HL-60 (cell line): ENCODE measurements at regions not wholly inside any gene's neighbourhood (a gene's known extent, or its start where the extent isn't known, plus 50 kb on each side); places are given as distances from the start of the nearest gene placed in this dataset.

Experiments
- GABPA ChIP-seq: IDR thresholded peaks from 2 replicates; pipeline ENCODE4 v1.6.1; 2012; ENCODE audit warnings: low read depth
- POLR2AphosphoS5 ChIP-seq: IDR thresholded peaks from 2 replicates; pipeline ENCODE4 v1.6.1; 2012; ENCODE audit warnings: low read depth
- TF ChIP-seq, protein P1 (sequence below): IDR thresholded peaks from one replicate; pipeline ENCODE4 v1.5.1; 2011; ENCODE audit warnings: low read length, control low read depth, inconsistent platforms; ENCODE audit not compliant: insufficient read depth
- TF ChIP-seq, protein P2 (sequence below): IDR thresholded peaks from 2 replicates; pipeline ENCODE4 v1.6.1; 2012; ENCODE audit warnings: low read depth; ENCODE audit not compliant: insufficient replicate concordance

GRCh38 chrX:80098038-80098437 is 83.5 kb downstream of the TBX22 start:
- TF ChIP-seq, protein P1, sequence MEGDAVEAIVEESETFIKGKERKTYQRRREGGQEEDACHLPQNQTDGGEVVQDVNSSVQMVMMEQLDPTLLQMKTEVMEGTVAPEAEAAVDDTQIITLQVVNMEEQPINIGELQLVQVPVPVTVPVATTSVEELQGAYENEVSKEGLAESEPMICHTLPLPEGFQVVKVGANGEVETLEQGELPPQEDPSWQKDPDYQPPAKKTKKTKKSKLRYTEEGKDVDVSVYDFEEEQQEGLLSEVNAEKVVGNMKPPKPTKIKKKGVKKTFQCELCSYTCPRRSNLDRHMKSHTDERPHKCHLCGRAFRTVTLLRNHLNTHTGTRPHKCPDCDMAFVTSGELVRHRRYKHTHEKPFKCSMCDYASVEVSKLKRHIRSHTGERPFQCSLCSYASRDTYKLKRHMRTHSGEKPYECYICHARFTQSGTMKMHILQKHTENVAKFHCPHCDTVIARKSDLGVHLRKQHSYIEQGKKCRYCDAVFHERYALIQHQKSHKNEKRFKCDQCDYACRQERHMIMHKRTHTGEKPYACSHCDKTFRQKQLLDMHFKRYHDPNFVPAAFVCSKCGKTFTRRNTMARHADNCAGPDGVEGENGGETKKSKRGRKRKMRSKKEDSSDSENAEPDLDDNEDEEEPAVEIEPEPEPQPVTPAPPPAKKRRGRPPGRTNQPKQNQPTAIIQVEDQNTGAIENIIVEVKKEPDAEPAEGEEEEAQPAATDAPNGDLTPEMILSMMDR = no peak
- TF ChIP-seq POLR2AphosphoS5 (no peak), GABPA (no peak)
- TF ChIP-seq, protein P2, sequence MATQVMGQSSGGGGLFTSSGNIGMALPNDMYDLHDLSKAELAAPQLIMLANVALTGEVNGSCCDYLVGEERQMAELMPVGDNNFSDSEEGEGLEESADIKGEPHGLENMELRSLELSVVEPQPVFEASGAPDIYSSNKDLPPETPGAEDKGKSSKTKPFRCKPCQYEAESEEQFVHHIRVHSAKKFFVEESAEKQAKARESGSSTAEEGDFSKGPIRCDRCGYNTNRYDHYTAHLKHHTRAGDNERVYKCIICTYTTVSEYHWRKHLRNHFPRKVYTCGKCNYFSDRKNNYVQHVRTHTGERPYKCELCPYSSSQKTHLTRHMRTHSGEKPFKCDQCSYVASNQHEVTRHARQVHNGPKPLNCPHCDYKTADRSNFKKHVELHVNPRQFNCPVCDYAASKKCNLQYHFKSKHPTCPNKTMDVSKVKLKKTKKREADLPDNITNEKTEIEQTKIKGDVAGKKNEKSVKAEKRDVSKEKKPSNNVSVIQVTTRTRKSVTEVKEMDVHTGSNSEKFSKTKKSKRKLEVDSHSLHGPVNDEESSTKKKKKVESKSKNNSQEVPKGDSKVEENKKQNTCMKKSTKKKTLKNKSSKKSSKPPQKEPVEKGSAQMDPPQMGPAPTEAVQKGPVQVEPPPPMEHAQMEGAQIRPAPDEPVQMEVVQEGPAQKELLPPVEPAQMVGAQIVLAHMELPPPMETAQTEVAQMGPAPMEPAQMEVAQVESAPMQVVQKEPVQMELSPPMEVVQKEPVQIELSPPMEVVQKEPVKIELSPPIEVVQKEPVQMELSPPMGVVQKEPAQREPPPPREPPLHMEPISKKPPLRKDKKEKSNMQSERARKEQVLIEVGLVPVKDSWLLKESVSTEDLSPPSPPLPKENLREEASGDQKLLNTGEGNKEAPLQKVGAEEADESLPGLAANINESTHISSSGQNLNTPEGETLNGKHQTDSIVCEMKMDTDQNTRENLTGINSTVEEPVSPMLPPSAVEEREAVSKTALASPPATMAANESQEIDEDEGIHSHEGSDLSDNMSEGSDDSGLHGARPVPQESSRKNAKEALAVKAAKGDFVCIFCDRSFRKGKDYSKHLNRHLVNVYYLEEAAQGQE = no peak
